B cell (primary cell): ENCODE measurements at regions not wholly inside any gene's neighbourhood (a gene's known extent, or its start where the extent isn't known, plus 50 kb on each side); places are given as distances from the start of the nearest gene placed in this dataset.

Experiments used
- ATAC-seq: fragments of 200-7000 bp; cut with Tn5 transposase; one replicate; pipeline ENCODE4 v1.10.0; 2021; ENCODE audit warnings: low read depth, mild to moderate bottlenecking, moderate number of reproducible peaks, moderate library complexity
- CTCF ChIA-PET: fragments of 350-600 bp; sonication (Branson Sonifier 250); formaldehyde crosslinking; loops from one replicate; lab custom pipeline; 2021; ENCODE audit warnings: antibody characterized with exemption, inconsistent platforms; lab: Charles Lee
- POLR2A ChIA-PET: fragments of 350-600 bp; sonication (Branson Sonifier 250); formaldehyde crosslinking; loops from one replicate; lab custom pipeline; 2021; ENCODE audit warnings: antibody characterized with exemption; lab: Charles Lee
- DNase-seq: peaks from one replicate; pipeline ENCODE4 v3.0.0; 2013
- H2AFZ ChIP-seq: 2 replicates; pipeline ENCODE4 v1.6.1; 2012; ENCODE audit warnings: mild to moderate bottlenecking, low read depth, low read length; ENCODE audit not compliant: insufficient read depth, poor library complexity, severe bottlenecking
- H3K27ac ChIP-seq, 2 donors: 1 replicate in 1 of 2; 2 replicates in 1 of 2; pipeline ENCODE4 v1.5.1; 2012 to 2013; ENCODE audit warnings: low read length in 2 of 2, mild to moderate bottlenecking in 2 of 2, moderate library complexity in 1 of 2
- H3K27me3 ChIP-seq, 4 experiments: fragments of 200-600 bp in 1 of 4; sonication (generic) in 1 of 4; replicated peaks in 1 of 4; 1 replicate in 2 of 4; 2 replicates in 2 of 4; pipeline versions ENCODE4 v1.6.1 to v1.7.0; 2013 to 2016; ENCODE audit warnings: low read length in 3 of 4, mild to moderate bottlenecking in 2 of 4, mixed read lengths in 1 of 4, moderate library complexity in 1 of 4; ENCODE audit not compliant: insufficient read depth in 4 of 4, control insufficient read depth in 3 of 4; ENCODE audit errors: control extremely low read depth in 1 of 4
- H3K36me3 ChIP-seq, 2 experiments: replicated peaks in 1 of 2; 1 replicate in 1 of 2; 2 replicates in 1 of 2; pipeline versions ENCODE4 v1.6.1 to v1.7.1; 2013; ENCODE audit warnings: low read length in 1 of 2; ENCODE audit not compliant: insufficient read depth in 2 of 2, control insufficient read depth in 1 of 2; ENCODE audit errors: control extremely low read depth in 1 of 2, extremely low read depth in 1 of 2
- H3K4me1 ChIP-seq, 2 donors: fragments of 200-600 bp in 1 of 2; sonication (generic) in 1 of 2; 1 replicate in 1 of 2; 2 replicates in 1 of 2; pipeline versions ENCODE4 v1.5.1 to v1.6.1; 2013 to 2017; ENCODE audit warnings: low read length in 2 of 2; ENCODE audit not compliant: control insufficient read depth in 2 of 2, insufficient read depth in 2 of 2
- H3K4me2 ChIP-seq: replicated peaks from 2 replicates; pipeline ENCODE3; 2012; ENCODE audit warnings: mild to moderate bottlenecking, low read depth, low read length; ENCODE audit not compliant: poor library complexity, severe bottlenecking
- H3K4me3 ChIP-seq, 5 experiments: fragments of 200-600 bp in 1 of 5; sonication (generic) in 1 of 5; 1 replicate in 3 of 5; 2 replicates in 2 of 5; pipeline versions ENCODE4 v1.5.1 to v1.7.0; 2011 to 2016; ENCODE audit warnings: low read length in 4 of 5, mild to moderate bottlenecking in 4 of 5, low read depth in 2 of 5, control low read depth in 1 of 5, moderate library complexity in 1 of 5; ENCODE audit not compliant: insufficient read depth in 1 of 5; ENCODE audit errors: control extremely low read depth in 1 of 5, extremely low read depth in 1 of 5
- H3K79me2 ChIP-seq: fragments of 200-600 bp; sonication (generic); one replicate; pipeline ENCODE4 v1.6.0; 2016; ENCODE audit warnings: low read length; ENCODE audit not compliant: control insufficient read depth, insufficient read depth
- H3K9ac ChIP-seq: fragments of 200-600 bp; sonication (generic); 2 replicates; pipeline ENCODE4 v1.6.1; 2017; ENCODE audit warnings: mild to moderate bottlenecking, low read length, moderate library complexity
- H3K9me3 ChIP-seq, 3 donors: one replicate each; pipeline versions ENCODE4 v1.6.1 to v1.7.1; 2013; ENCODE audit warnings: low read length in 2 of 3; ENCODE audit not compliant: control insufficient read depth in 2 of 3, insufficient read depth in 1 of 3; ENCODE audit errors: control extremely low read depth in 1 of 3
- H4K20me1 ChIP-seq: 2 replicates; pipeline ENCODE4 v1.6.0; 2012; ENCODE audit warnings: mild to moderate bottlenecking, low read length; ENCODE audit not compliant: insufficient read depth, control insufficient read depth, poor library complexity, severe bottlenecking
- H3K27ac Mint-ChIP-seq: one replicate; pipeline ENCODE4 v1.8.0; 2021; ENCODE audit warnings: mixed read lengths
- H3K27me3 Mint-ChIP-seq: one replicate; pipeline ENCODE4 v1.8.0; 2021; ENCODE audit warnings: mixed read lengths
- H3K4me1 Mint-ChIP-seq: one replicate; pipeline ENCODE4 v1.8.0; 2021; ENCODE audit warnings: mixed read lengths
- H3K4me3 Mint-ChIP-seq: one replicate; pipeline ENCODE4 v1.8.0; 2021; ENCODE audit warnings: mixed read lengths
- H3K9me3 Mint-ChIP-seq: one replicate; pipeline ENCODE4 v1.8.0; 2022; ENCODE audit warnings: mixed read lengths; ENCODE audit not compliant: insufficient read depth
- CTCF ChIP-seq: fragments of 200-600 bp; IDR thresholded peaks from one replicate; pipeline ENCODE4 v1.8.0; 2022; ENCODE audit warnings: antibody characterized with exemption, mild to moderate bottlenecking
- EZH2 ChIP-seq: IDR thresholded peaks from 2 replicates; pipeline ENCODE4 v1.6.1; 2012; ENCODE audit warnings: borderline replicate concordance, low read depth, mild to moderate bottlenecking, moderate library complexity, low read length; ENCODE audit not compliant: insufficient read depth, poor library complexity, severe bottlenecking
- WGBS: methylation state at CpG from one replicate; pipeline ENCODE4 v1.1.5; 2013; ENCODE audit warnings: missing lambda C conversion rate; ENCODE audit not compliant: insufficient coverage; 5-methylcytosine and 5-hydroxymethylcytosine counted together
- intact Hi-C: fragments of 100-400 bp; cut with micrococcal nuclease; formaldehyde crosslinking; loops from one replicate; pipeline ENCODE4 v1.10.0; 2022

GRCh38 chr19:57031106-57031505, 88.7 kb upstream of the USP29 start:
- CTCF ChIA-PET, result no interaction called here
- no peak overlapping the region for H3K4me3 Mint-ChIP-seq
- WGBS, result 94% methylated on average over 6 of the region's 12 CpGs

GRCh38 chr19:57033576-57033975, 86.2 kb upstream of the USP29 start:
- TF ChIP-seq EZH2 (no peak), CTCF (no peak)
- CTCF ChIA-PET, result no interaction called here
- no peak for DNase-seq
- no peaks in the 10 kb centered on the region for H3K4me1 ChIP-seq
- no peak for ATAC-seq
- H3K4me3 Mint-ChIP-seq, result no peak overlapping the region
- H3K27ac ChIP-seq, result no peak overlapping the region
- H3K4me2 ChIP-seq, result no peak overlapping the region
- no peaks in the 10 kb centered on the region for H3K36me3 ChIP-seq
- H3K79me2 ChIP-seq, result no peaks in the 10 kb centered on the region
- H3K27me3 Mint-ChIP-seq, result no peaks in the 10 kb centered on the region
- H3K9me3 Mint-ChIP-seq, result peaks cover 23% of the 10 kb centered on the region
- WGBS, result 98% methylated on average over 5 of the region's 8 CpGs
- no peaks in the 10 kb centered on the region for H3K4me1 Mint-ChIP-seq
- peaks cover 0 to 41% (median 6%) of the 10 kb centered on the region in 3 donors for H3K9me3 ChIP-seq
- H3K4me3 ChIP-seq, result no peak overlapping the region
- no peaks in the 10 kb centered on the region for H4K20me1 ChIP-seq
- H3K27me3 ChIP-seq, result no peaks in the 10 kb centered on the region
- intact Hi-C loops, result no loop called here
- POLR2A ChIA-PET, result no interaction called here
- no peak overlapping the region for H2AFZ ChIP-seq
- no peak overlapping the region for H3K9ac ChIP-seq
- H3K27ac Mint-ChIP-seq, result no peak overlapping the region

More at GRCh38 chr19:57031106-57031505, 88.7 kb upstream of the USP29 start:
- DNase-seq (no peak), ATAC-seq (no peak)
- Histone ChIP-seq H3K9ac (no peak overlapping the region), H3K36me3 (no peaks in the 10 kb centered on the region), H3K9me3 (peaks cover 0 to 40% (median 6%) of the 10 kb centered on the region in 3 donors), H3K27ac (no peak overlapping the region), H3K4me2 (no peak overlapping the region), H4K20me1 (no peaks in the 10 kb centered on the region), H2AFZ (no peak overlapping the region), H3K27me3 (no peaks in the 10 kb centered on the region), H3K79me2 (no peaks in the 10 kb centered on the region), H3K4me3 (no peak overlapping the region), H3K4me1 (no peaks in the 10 kb centered on the region)
- Mint-ChIP-seq H3K27ac (no peak overlapping the region), H3K27me3 (no peaks in the 10 kb centered on the region), H3K4me1 (no peaks in the 10 kb centered on the region), H3K9me3 (peaks cover 17% of the 10 kb centered on the region)
- POLR2A ChIA-PET, result interaction anchor here (0.6 kb wide), 1 partner anchor 827 kb away, joined by 10 read pairs; no protein-coding TSS in a partner anchor
- intact Hi-C loops, result no loop called here
- TF ChIP-seq EZH2, result no peak
- TF ChIP-seq CTCF, result no peak
